ENCODE measurements at regions not wholly inside any gene's neighbourhood (a gene's known extent, or its start where the extent isn't known, plus 50 kb on each side); places are given as distances from the start of the nearest gene placed in this dataset.
"Not testable (repeated sequence)": the region's sequence is repeated elsewhere in the genome, so short reads cannot be mapped to it uniquely, and the experiment has no call there.

- POLR2A ChIA-PET: no interaction called here
- CTCF ChIA-PET: no interaction called here
- no peak for DNase-seq (ENCODE audit: extremely low spot score)
- no peak for TF ChIP-seq ARNT (IDR thresholded peaks at IDR 0.05)
- no peak for TF ChIP-seq HDGF (IDR thresholded peaks at IDR 0.05; ENCODE audit: borderline replicate concordance)
- no peak for TF ChIP-seq LEF1 (IDR thresholded peaks at IDR 0.05; ENCODE audit: borderline replicate concordance)
- TF ChIP-seq, protein P1, sequence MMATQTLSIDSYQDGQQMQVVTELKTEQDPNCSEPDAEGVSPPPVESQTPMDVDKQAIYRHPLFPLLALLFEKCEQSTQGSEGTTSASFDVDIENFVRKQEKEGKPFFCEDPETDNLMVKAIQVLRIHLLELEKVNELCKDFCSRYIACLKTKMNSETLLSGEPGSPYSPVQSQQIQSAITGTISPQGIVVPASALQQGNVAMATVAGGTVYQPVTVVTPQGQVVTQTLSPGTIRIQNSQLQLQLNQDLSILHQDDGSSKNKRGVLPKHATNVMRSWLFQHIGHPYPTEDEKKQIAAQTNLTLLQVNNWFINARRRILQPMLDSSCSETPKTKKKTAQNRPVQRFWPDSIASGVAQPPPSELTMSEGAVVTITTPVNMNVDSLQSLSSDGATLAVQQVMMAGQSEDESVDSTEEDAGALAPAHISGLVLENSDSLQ (IDR thresholded peaks at IDR 0.05): no peak
- TF ChIP-seq NFRKB (IDR thresholded peaks at IDR 0.05): no peak
- no peak for TF ChIP-seq SUZ12 (IDR thresholded peaks at IDR 0.05)
- no peak for TF ChIP-seq FOXA1 (IDR thresholded peaks at IDR 0.05)
- no peak for TF ChIP-seq ZNF384 (IDR thresholded peaks at IDR 0.05)
- TF ChIP-seq FOXM1 (IDR thresholded peaks at IDR 0.05; ENCODE audit: borderline replicate concordance): no peak
- no peak for TF ChIP-seq CTBP1 (IDR thresholded peaks at IDR 0.05; ENCODE audit: borderline replicate concordance)
- TF ChIP-seq L3MBTL2 (conservative IDR thresholded peaks at IDR 0.05): no peak
- no peak for TF ChIP-seq SP1 (IDR thresholded peaks at IDR 0.05)
- no peak for TF ChIP-seq ELF4 (IDR thresholded peaks at IDR 0.05)
- TF ChIP-seq FOXK2 (IDR thresholded peaks at IDR 0.05): no peak
These were observed 1375.9 kb upstream of the RAG2 start for GRCh38 chr11:37973941-37974340.

- CTCF ChIA-PET: no interaction called here
These were observed 1374.7 kb upstream of the RAG2 start for GRCh38 chr11:37972691-37973090.

GRCh38 chr11:37969336-37969735 lies 1371.3 kb upstream of the RAG2 start:
- POLR2A ChIA-PET; DNase-seq (ENCODE audit: extremely low spot score); CTCF ChIA-PET: not testable (repeated sequence)

More at GRCh38 chr11:37972691-37973090, 1374.7 kb upstream of the RAG2 start:
- POLR2A ChIA-PET: no interaction called here
- TF ChIP-seq FOXA1 (IDR thresholded peaks at IDR 0.05) (no peak), BHLHE40 (IDR thresholded peaks at IDR 0.05; ENCODE audit: borderline replicate concordance) (no peak), SUZ12 (IDR thresholded peaks at IDR 0.05) (no peak), ZNF384 (IDR thresholded peaks at IDR 0.05) (no peak), FOXK2 (IDR thresholded peaks at IDR 0.05) (no peak), NFRKB (IDR thresholded peaks at IDR 0.05) (no peak), TARDBP (IDR thresholded peaks at IDR 0.05) (no peak), FOXM1 (IDR thresholded peaks at IDR 0.05; ENCODE audit: borderline replicate concordance) (no peak), LEF1 (IDR thresholded peaks at IDR 0.05; ENCODE audit: borderline replicate concordance) (no peak), HDGF (IDR thresholded peaks at IDR 0.05; ENCODE audit: borderline replicate concordance) (no peak), L3MBTL2 (conservative IDR thresholded peaks at IDR 0.05) (no peak), CTBP1 (IDR thresholded peaks at IDR 0.05; ENCODE audit: borderline replicate concordance) (no peak), ARNT (IDR thresholded peaks at IDR 0.05) (no peak)
- DNase-seq (ENCODE audit: extremely low spot score): no peak

DNA sequence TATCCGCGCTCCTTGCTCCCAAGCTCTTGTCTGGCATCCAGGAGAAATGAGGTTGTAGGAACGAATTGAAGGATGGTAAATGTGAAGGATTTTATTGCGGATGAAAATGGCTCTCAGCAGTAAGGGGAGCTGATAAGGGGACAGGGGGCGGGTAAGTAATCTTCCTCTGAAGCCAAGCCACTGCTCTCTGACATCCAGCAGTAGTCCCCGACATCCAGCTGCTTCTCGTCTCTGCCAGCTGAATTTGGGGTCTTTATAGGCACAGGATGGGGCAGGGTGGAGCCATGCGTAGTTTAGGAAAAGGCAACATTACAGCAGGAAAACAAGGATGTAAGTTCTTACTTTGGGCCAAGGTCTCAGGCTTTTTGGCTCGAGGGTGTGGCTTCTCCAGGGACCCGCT lies 1370.1 kb upstream of the RAG2 start:
- ChIA-PET POLR2A (no interaction called here), CTCF (no interaction called here)
- no peak for TF ChIP-seq NFRKB (IDR thresholded peaks at IDR 0.05)
- no peak for TF ChIP-seq ARNT (IDR thresholded peaks at IDR 0.05)
- TF ChIP-seq L3MBTL2 (conservative IDR thresholded peaks at IDR 0.05): no peak
- no peak for TF ChIP-seq BHLHE40 (IDR thresholded peaks at IDR 0.05; ENCODE audit: borderline replicate concordance)
- TF ChIP-seq CTBP1 (IDR thresholded peaks at IDR 0.05; ENCODE audit: borderline replicate concordance): no peak
- TF ChIP-seq SUZ12 (IDR thresholded peaks at IDR 0.05): no peak
- DNase-seq (ENCODE audit: extremely low spot score): no peak

DNA sequence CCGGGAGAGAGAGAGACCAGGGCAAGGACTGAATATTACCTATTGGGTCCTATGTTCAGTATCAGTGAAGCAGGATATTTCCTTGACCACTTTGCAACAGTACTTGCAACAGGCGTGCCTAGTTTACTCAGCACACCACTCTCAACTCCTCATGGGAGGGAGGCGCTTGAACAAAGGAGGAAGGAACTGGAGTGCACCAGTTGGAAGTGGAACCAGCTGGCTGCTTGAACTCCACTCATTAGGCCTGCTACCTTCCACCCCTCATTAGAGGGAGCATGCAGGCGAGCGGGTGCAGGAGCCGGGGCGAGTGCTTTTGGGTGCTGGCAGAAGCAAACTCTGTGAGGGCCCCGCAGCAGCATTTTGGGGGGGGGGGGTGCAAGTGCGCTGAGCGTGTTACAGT lies 1369.6 kb upstream of the RAG2 start:
- no peak for TF ChIP-seq CTBP1 (IDR thresholded peaks at IDR 0.05; ENCODE audit: borderline replicate concordance)
- no peak for TF ChIP-seq SUZ12 (IDR thresholded peaks at IDR 0.05)
- TF ChIP-seq ARNT (IDR thresholded peaks at IDR 0.05): no peak
- TF ChIP-seq FOXA1 (IDR thresholded peaks at IDR 0.05): no peak
- TF ChIP-seq, protein P1 (IDR thresholded peaks at IDR 0.05): no peak
- TF ChIP-seq BHLHE40 (IDR thresholded peaks at IDR 0.05; ENCODE audit: borderline replicate concordance): no peak
- TF ChIP-seq FOXK2 (IDR thresholded peaks at IDR 0.05): no peak
- no peak for TF ChIP-seq ELF4 (IDR thresholded peaks at IDR 0.05)
- no peak for TF ChIP-seq HDGF (IDR thresholded peaks at IDR 0.05; ENCODE audit: borderline replicate concordance)
- no peak for TF ChIP-seq NFRKB (IDR thresholded peaks at IDR 0.05)
- TF ChIP-seq L3MBTL2 (conservative IDR thresholded peaks at IDR 0.05): no peak
- no peak for TF ChIP-seq SP1 (IDR thresholded peaks at IDR 0.05)
- TF ChIP-seq ZNF384 (IDR thresholded peaks at IDR 0.05): no peak
- TF ChIP-seq LEF1 (IDR thresholded peaks at IDR 0.05; ENCODE audit: borderline replicate concordance): no peak
- no peak for TF ChIP-seq FOXM1 (IDR thresholded peaks at IDR 0.05; ENCODE audit: borderline replicate concordance)
- no peak for TF ChIP-seq TARDBP (IDR thresholded peaks at IDR 0.05)
- ChIA-PET POLR2A (no interaction called here), CTCF (no interaction called here)
- no peak for DNase-seq (ENCODE audit: extremely low spot score)

- no peak for DNase-seq (ENCODE audit: extremely low spot score)
- no peak for TF ChIP-seq TARDBP (IDR thresholded peaks at IDR 0.05)
- no peak for TF ChIP-seq NFRKB (IDR thresholded peaks at IDR 0.05)
- no peak for TF ChIP-seq CTBP1 (IDR thresholded peaks at IDR 0.05; ENCODE audit: borderline replicate concordance)
- no peak for TF ChIP-seq FOXA1 (IDR thresholded peaks at IDR 0.05)
- TF ChIP-seq HDGF (IDR thresholded peaks at IDR 0.05; ENCODE audit: borderline replicate concordance): no peak
- no peak for TF ChIP-seq ELF4 (IDR thresholded peaks at IDR 0.05)
- TF ChIP-seq FOXK2 (IDR thresholded peaks at IDR 0.05): no peak
- no peak for TF ChIP-seq FOXM1 (IDR thresholded peaks at IDR 0.05; ENCODE audit: borderline replicate concordance)
- no peak for TF ChIP-seq ZNF384 (IDR thresholded peaks at IDR 0.05)
- TF ChIP-seq SUZ12 (IDR thresholded peaks at IDR 0.05): no peak
- TF ChIP-seq LEF1 (IDR thresholded peaks at IDR 0.05; ENCODE audit: borderline replicate concordance): no peak
- no peak for TF ChIP-seq ARNT (IDR thresholded peaks at IDR 0.05)
- no peak for TF ChIP-seq L3MBTL2 (conservative IDR thresholded peaks at IDR 0.05)
- TF ChIP-seq, protein P1 (IDR thresholded peaks at IDR 0.05): no peak
- no peak for TF ChIP-seq BHLHE40 (IDR thresholded peaks at IDR 0.05; ENCODE audit: borderline replicate concordance)
- no peak for TF ChIP-seq SP1 (IDR thresholded peaks at IDR 0.05)
- ChIA-PET CTCF (no interaction called here), POLR2A (no interaction called here)
These were observed 1365.4 kb upstream of the RAG2 start for GRCh38 chr11:37963440-37963839.
